Inferior parietal cortex (tissue), 1 donor: ENCODE measurements at regions not wholly inside any gene's neighbourhood (a gene's known extent, or its start where the extent isn't known, plus 50 kb on each side); places are given as distances from the start of the nearest gene placed in this dataset.
"Not testable (repeated sequence)": the region's sequence is repeated elsewhere in the genome, so short reads cannot be mapped to it uniquely, and the experiment has no call there.

Source experiments
- DNase-seq: peaks from one replicate; pipeline ENCODE4 v3.0.0-alpha.2; 2016; ENCODE audit errors: extremely low spot score

DNA sequence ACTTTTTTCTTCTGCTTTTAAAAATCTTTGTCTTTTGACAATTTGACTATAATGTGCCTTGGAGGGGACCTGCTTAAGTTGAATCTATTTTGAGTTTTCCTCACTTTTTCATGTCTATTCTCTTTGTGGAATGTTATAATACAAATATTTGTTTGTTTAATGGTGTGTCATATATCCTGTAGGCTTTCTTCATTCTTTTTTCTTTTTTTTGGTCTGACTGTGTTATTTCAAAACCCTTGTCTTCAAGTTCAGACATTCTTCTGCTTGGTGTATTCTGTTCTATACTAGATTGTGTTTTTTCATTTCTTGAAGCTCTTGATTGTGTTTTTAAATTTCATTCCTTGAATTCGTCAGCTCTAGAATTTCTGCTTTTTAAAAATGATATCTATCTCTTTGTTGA, 228.2 kb downstream of the STK31 start:
- DNase-seq, result no peak

GRCh38 chr7:23938937-23939552, 229.0 kb downstream of the STK31 start:
- DNase-seq, result no peak

DNA sequence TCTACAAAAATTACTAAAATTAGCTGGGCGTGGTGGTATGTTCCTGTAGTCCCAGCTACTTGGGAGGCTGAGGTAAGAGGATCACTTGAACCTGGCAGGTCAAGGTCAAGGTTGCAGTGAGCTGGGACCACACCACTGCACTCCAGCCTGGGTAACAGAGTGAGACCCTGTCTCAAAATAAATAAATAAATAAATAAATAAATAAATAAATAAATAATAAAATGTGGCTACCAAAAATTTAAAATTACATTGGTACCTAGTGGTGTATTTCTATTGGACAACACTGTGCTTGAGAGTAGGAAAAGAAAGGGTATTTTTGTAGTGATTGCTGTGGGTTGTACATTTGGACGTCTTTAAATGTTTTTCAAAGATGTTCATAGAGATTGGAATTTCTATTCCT, 229.7 kb downstream of the STK31 start:
- DNase-seq, result not testable (repeated sequence)

- DNase-seq, result no peak
These were observed 231.5 kb downstream of the STK31 start for GRCh38 chr7:23941551-23941950.

DNA sequence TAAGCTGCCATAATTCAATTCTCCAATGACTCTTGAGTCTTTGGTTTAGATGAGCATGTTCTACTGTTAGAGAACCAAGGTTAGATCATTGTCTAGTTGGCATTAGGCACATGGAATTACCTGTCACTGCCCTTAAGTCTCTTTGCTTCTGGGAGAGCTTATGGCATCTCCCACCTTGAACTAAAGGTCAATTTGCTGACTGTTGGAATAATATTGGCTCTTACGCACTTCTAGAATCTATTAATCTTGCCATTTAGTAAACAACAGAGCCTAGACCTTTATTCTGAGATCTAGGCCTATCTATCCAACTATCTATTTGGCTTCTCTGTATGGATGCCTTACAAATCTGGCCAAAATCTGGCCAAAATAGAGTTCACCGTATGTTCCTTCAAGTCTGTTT, 232.0 kb downstream of the STK31 start:
- DNase-seq, result no peak

- DNase-seq, result no peak
These were observed 234.1 kb downstream of the STK31 start for GRCh38 chr7:23944131-23944530.

GRCh38 chr7:23945472-23945871, 235.5 kb downstream of the STK31 start:
- no peak for DNase-seq

- DNase-seq, result no peak
These were observed 245.1 kb downstream of the STK31 start for GRCh38 chr7:23955145-23955544.

DNA sequence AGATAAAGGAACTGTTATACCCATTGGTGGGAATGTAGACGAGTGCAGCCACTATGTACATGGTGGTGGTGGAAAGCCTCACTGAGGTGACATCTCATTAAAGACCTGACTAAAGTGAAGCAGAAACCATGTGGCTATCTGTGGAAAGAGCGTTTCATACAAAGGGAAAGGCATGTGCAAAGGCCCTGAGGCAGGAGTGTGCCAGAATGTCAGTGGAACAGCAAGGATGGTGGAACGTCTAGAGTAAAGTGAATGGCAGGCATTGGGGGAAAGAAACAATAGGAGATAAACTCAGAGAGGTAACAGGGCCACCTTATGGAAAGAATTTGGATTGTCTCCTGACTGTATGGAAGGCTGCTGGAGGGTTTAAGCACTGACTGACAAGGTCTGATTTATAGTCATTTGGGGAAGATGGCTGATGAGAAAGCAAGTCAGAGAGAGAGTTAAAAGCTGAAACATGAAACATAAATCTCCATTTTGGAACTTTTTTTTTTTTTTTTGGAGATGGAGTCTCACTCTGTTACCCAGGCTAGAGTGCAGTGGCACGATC, 245.7 kb downstream of the STK31 start:
- no peak for DNase-seq

- DNase-seq, result no peak
These were observed 247.0 kb downstream of the STK31 start for GRCh38 chr7:23956772-23957576.

DNA sequence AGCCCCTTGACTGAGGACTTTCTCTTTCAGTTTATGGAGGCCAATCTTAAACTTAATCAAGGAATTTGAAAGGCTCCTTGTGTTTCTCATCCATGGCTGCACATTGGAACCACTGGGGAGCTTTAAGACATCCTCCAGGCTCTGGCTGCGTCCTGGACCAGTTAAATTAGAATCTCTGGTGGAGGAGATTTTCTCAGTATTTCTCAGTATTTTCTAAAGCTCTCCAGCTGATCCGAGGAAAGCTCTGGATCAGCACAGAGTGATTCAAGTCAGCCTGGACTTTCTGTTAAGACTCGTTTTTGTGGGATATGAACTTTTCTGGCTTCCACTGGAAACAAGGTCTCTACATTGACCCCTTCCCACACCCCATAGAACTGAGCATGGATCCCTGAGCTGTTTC, 249.8 kb downstream of the STK31 start:
- no peak for DNase-seq

GRCh38 chr7:23960361-23960760, 250.3 kb downstream of the STK31 start:
- no peak for DNase-seq

DNA sequence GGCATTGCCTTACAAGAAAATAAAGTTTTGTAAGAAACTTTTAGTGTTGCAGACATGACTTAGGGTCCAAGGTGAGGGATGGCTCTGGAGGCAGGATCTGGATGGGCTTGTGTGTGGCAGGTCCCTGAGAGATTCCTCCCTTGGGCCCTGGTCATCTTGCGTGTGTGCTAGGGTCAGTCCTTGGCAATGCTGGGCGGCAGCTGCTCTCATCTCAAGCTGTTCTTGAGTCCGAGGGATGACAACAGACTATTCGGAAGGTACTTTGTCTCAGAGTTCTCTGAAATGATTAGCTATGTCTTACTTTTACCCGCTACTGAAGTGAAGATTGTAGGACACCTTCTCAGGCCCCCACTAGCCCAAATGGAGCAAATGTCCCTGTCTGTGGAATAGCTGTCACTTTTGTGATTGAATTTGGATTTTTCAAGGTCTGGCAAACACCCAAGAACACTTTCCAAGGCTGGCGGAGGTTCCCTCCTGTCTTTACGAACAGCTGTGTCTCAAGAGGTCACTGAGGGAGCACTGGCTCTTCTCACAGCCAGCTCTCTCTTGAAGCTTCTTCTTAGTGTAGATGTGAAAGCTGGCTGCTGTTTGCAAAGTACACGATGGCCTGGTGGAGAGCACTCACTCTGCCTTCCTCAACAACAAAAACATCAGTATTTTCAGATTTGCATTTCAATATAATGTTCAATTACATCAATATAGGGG, 253.6 kb downstream of the STK31 start:
- no peak for DNase-seq

GRCh38 chr7:23964715-23965114, 254.7 kb downstream of the STK31 start:
- DNase-seq, result no peak

GRCh38 chr7:23965296-23965695, 255.3 kb downstream of the STK31 start:
- no peak for DNase-seq

DNA sequence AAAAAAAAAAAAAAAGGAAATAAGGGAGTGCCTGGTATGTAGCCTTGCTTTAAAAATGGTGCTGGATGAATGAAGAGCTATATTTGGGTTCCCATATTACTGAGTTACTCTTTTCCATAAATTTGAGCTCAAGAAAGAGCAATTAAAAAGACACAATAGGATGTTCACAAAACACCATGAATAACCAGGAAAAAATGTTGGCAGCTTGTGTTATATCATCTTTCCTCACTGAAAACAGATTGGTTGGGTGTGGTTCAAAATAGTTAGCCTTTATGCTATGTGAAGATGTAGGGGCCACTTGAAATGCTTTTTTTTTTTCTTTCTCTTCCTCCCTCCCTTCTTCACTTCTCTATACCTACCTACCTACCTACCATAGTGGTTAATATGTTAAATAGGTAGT, 256.9 kb downstream of the STK31 start:
- DNase-seq, result no peak

DNA sequence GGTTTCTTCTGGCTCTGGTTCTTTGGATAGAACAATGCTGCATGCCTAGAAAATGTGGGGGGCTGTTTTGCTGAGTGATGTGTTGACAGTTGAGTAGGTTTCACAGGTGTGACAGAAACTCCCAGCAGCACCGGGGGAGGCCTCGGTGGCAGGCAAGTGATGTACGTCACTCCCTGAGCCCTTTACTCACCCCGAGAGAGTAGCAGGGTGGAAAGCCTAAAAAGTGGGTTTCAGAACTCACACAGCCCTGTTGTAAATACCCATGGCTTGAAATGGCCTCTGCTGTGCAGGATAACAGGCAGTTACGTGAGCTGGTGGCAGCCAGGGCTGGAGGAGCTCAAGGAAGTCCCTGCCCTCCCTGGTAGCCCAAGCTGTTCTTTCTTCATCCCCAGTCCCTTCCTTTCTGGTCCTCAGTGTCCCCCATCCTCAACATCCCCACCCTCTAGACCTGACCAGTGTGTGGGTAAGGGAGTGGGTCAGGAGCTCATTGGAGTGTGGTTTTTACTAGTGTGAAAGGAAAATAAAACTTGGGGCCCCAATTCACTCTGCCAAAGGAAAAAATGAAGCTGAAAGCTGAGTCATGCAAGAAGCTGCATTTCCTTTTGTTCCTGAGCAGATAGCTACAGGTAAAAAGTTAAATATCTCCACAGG, 258.1 kb downstream of the STK31 start:
- no peak for DNase-seq

- no peak for DNase-seq
These were observed 258.8 kb downstream of the STK31 start for GRCh38 chr7:23968791-23969190.

DNA sequence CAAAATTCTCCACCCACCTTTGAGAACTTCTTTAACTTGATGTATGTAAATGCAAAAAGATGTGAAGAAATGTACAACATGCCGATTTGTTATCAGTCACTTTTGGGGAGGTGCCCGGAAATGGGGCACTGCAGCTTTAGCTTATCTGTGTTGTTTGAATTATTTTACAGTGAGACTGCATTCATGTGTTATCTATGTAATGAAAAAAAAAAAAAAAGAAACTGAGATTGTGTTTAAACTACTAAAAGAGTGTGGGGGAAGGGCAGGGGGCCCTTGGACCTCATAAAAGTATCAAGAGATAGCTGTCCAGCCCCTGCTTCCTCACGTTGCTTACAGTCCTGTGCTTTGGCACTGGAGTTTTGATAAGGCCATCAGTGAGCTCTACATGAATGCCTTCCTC, 259.4 kb downstream of the STK31 start:
- no peak for DNase-seq

DNA sequence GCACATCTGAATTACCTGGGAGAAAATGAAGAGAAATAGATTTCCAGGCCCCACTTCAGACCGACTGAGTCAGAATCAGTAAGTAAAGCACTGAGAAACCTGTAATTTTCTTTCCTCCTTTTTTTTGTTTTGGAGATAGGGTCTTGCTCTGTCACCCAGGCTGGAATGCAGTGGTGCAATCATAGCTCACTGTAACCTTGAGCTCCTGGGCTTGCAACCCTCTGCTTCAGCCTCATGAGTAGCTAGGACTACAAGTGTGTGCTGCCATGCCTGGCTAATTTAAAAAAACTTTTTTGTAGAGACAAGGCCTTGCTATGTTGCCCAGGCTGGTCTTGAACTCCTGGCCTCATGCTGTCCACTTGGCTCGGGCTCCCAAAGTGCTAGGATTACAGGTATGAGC, 260.2 kb downstream of the STK31 start:
- DNase-seq, result no peak

- no peak for DNase-seq
These were observed 261.0 kb downstream of the STK31 start for GRCh38 chr7:23971031-23971430.

GRCh38 chr7:23972057-23972456, 262.0 kb downstream of the STK31 start:
- no peak for DNase-seq
